Calu3 (cell line): ENCODE measurements at regions not wholly inside any gene's neighbourhood (a gene's known extent, or its start where the extent isn't known, plus 50 kb on each side); places are given as distances from the start of the nearest gene placed in this dataset.
A peak's percentile ranks its signal among the peaks of the same experiment; 100 is the strongest.
"Not testable (repeated sequence)": the region's sequence is repeated elsewhere in the genome, so short reads cannot be mapped to it uniquely, and the experiment has no call there.

Source experiments
- BruUV-seq: library from RNA; stranded (reverse); fragments of 400-500 nt; replicated peaks from 2 replicates; lab custom pipeline; 2021; lab: Mats Ljungman, UMichigan
- CTCF ChIA-PET: fragments of 300-600 bp; sonication (Branson Sonifier 250); formaldehyde crosslinking; loops from one replicate; lab custom pipeline; 2022; ENCODE audit warnings: antibody characterized with exemption; lab: Charles Lee
- DNase-seq: peaks from one replicate; pipeline ENCODE4 v3.0.0; 2022
- H3K27ac Mint-ChIP-seq: one replicate; pipeline ENCODE4 v1.8.0; 2022; ENCODE audit warnings: mixed read lengths; ENCODE audit not compliant: unreplicated experiment
- H3K27me3 Mint-ChIP-seq: one replicate; pipeline ENCODE4 v1.8.0; 2022; ENCODE audit warnings: mixed read lengths; ENCODE audit not compliant: unreplicated experiment
- H3K36me3 Mint-ChIP-seq: one replicate; pipeline ENCODE4 v1.8.0; 2022; ENCODE audit warnings: mild to moderate bottlenecking, moderate library complexity, mixed read lengths; ENCODE audit not compliant: insufficient read depth, unreplicated experiment
- H3K4me1 Mint-ChIP-seq: one replicate; pipeline ENCODE4 v1.8.0; 2022; ENCODE audit warnings: mild to moderate bottlenecking, low read depth, mixed read lengths; ENCODE audit not compliant: unreplicated experiment
- H3K4me3 Mint-ChIP-seq: one replicate; pipeline ENCODE4 v1.8.0; 2022; ENCODE audit warnings: mild to moderate bottlenecking, low read depth, moderate library complexity, mixed read lengths; ENCODE audit not compliant: unreplicated experiment
- H3K9me3 Mint-ChIP-seq: one replicate; pipeline ENCODE4 v1.8.0; 2022; ENCODE audit warnings: low read depth, mixed read lengths; ENCODE audit not compliant: unreplicated experiment
- intact Hi-C: fragments of 100-400 bp; cut with micrococcal nuclease; formaldehyde crosslinking; loops from one replicate; pipeline ENCODE4 v1.10.0; 2022; ENCODE audit not compliant: unreplicated experiment

DNA sequence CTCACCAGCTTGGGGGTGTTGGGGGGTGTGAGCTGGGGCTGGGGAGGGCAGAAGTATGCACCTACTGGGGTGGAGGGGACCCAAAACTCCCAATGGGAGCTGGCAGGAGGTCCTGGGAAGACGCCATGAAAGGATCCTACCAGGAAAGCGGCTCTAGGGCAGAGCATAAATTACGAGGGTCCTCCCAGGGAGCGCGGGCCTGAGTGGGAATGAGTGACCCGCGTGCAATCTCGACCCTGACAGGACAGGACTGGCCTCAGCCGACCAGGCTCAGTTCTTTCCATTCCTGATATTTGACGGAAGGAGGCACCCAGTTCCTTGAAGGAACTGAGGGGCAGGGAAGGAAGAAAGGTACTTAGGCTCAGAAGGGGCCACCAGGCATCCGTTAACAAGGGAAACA, 1452.8 kb upstream of the TPTE start:
- intact Hi-C loops, H3K27ac Mint-ChIP-seq, H3K27me3 Mint-ChIP-seq, H3K9me3 Mint-ChIP-seq, H3K4me1 Mint-ChIP-seq, CTCF ChIA-PET, DNase-seq, H3K36me3 Mint-ChIP-seq, BruUV-seq, H3K4me3 Mint-ChIP-seq: not testable (repeated sequence)

- H3K36me3 Mint-ChIP-seq, H3K4me1 Mint-ChIP-seq, BruUV-seq, H3K27ac Mint-ChIP-seq, CTCF ChIA-PET, H3K4me3 Mint-ChIP-seq, H3K9me3 Mint-ChIP-seq, intact Hi-C loops, H3K27me3 Mint-ChIP-seq: not testable (repeated sequence)
- DNase-seq: peak; percentile 8
Observed at GRCh38 chr21:9070703-9071102, 1450.7 kb upstream of the TPTE start.

DNA sequence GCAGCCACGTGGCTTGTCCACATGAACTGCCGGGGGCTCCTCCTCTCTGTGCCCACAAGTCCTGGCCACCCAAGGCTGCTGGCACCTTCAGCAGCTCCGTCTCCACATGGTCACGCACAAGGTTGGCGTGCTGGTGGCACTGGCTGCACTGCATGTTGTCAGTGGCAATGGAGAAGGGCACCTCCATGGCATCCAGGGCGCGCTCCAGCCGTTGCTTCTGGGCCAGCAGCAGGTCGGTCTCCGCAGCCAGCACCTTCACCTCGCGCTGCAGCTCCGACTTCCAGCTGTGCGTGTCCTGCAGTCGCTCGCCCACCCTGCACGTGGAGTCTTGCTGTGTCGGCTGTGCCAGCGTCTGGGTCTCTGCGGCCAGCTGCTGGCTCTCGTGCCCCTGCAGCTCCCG, 1448.4 kb upstream of the TPTE start:
- BruUV-seq, DNase-seq, H3K4me1 Mint-ChIP-seq, CTCF ChIA-PET, intact Hi-C loops, H3K27me3 Mint-ChIP-seq, H3K36me3 Mint-ChIP-seq, H3K9me3 Mint-ChIP-seq, H3K27ac Mint-ChIP-seq, H3K4me3 Mint-ChIP-seq: not testable (repeated sequence)

GRCh38 chr21:9074772-9075171, 1446.6 kb upstream of the TPTE start:
- H3K4me3 Mint-ChIP-seq: not testable (repeated sequence)

DNA sequence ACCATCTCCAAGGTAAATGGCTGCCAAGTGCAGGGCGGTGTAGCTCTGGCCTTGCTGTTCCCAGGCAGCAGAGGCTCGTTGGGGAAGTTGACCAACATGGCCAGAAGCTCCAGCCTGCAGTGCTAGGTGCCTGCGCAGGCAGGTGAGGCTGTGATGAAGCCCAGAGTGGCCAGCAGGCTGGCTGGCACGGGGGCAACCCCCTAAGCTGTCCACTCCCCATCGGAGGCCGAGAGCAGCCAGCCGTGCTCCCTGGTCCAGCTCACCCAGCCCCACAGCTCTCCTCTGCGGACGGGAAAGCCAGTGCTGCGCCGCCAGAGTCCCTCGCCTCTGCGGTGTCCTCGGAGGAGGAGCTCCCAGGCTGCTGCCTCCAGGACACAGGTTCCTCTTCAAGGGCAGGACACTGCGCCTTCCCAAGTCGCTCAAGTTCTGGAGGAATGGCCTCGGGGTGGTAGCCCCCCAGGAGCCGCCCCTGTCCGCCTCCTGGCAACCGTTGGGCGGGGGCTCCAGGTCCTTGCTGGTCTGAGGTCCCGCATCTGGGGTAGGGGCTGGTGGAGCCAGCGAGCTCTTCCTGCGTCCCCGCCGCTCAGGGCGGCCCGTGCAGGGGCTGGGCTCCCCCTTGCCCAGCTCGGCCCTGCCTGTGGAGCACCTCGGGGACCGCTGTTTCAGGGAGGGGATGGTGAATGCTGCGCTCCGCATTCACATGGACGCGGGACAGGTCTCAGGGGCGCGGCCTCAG, 1438.1 kb upstream of the TPTE start:
- H3K4me1 Mint-ChIP-seq, H3K27ac Mint-ChIP-seq, CTCF ChIA-PET, H3K9me3 Mint-ChIP-seq, H3K27me3 Mint-ChIP-seq, H3K4me3 Mint-ChIP-seq, BruUV-seq, intact Hi-C loops, DNase-seq, H3K36me3 Mint-ChIP-seq: not testable (repeated sequence)

More at GRCh38 chr21:9074772-9075171, 1446.6 kb upstream of the TPTE start:
- H3K9me3 Mint-ChIP-seq, DNase-seq, BruUV-seq, H3K27ac Mint-ChIP-seq, H3K4me1 Mint-ChIP-seq, H3K36me3 Mint-ChIP-seq, CTCF ChIA-PET, H3K27me3 Mint-ChIP-seq, intact Hi-C loops: not testable (repeated sequence)

- CTCF ChIA-PET, H3K9me3 Mint-ChIP-seq, H3K36me3 Mint-ChIP-seq, H3K4me1 Mint-ChIP-seq, H3K27ac Mint-ChIP-seq, H3K27me3 Mint-ChIP-seq, H3K4me3 Mint-ChIP-seq, intact Hi-C loops, DNase-seq, BruUV-seq: not testable (repeated sequence)
Observed at GRCh38 chr21:9086299-9086698, 1435.1 kb upstream of the TPTE start.

GRCh38 chr21:9087816-9088215, 1433.6 kb upstream of the TPTE start:
- H3K4me3 Mint-ChIP-seq, intact Hi-C loops, H3K27me3 Mint-ChIP-seq, H3K27ac Mint-ChIP-seq, CTCF ChIA-PET, H3K36me3 Mint-ChIP-seq, H3K4me1 Mint-ChIP-seq, BruUV-seq, H3K9me3 Mint-ChIP-seq, DNase-seq: not testable (repeated sequence)

DNA sequence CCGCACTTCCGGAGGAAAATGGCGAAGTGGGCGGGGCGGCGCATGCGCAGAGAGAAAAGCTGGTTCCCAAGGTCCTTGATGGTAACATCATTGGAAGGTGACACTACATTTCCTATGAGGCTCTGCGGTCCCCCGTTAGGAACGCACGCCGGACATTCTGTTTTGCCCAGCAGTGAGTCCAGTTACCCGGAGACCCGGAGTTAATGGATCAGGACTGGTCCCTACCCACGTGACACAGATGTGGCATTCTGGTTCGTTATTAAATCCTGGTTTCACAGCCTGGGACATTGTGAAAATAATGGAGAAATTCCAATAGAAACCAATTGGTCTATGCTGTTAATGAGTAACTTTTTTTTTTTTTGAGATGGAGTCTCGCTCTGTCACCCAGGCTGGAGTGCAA, 1391.6 kb upstream of the TPTE start:
- H3K36me3 Mint-ChIP-seq, intact Hi-C loops, CTCF ChIA-PET, H3K9me3 Mint-ChIP-seq, H3K4me1 Mint-ChIP-seq, H3K27ac Mint-ChIP-seq, DNase-seq, BruUV-seq, H3K27me3 Mint-ChIP-seq, H3K4me3 Mint-ChIP-seq: not testable (repeated sequence)

DNA sequence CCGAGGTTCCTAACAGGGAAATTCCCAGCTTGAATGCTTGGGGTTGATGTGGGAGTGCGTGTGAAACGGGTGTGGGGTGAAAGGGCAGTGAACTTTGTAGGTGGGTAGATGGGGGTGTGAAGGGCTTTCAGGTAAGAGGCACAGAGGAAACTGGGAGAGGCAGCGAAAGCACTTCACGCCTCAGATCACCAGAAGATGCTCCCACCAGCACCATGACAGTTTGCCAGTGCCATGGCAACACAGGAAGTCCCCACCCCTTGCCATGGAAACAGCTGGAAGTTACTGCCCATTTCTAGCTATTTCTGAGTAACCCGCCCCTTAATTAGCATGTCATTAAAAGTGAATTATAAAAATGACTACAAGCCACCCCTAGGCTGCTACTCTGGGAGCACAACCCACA, 1390.6 kb upstream of the TPTE start:
- H3K27me3 Mint-ChIP-seq, CTCF ChIA-PET, H3K9me3 Mint-ChIP-seq, BruUV-seq, H3K4me1 Mint-ChIP-seq, H3K27ac Mint-ChIP-seq, DNase-seq, H3K36me3 Mint-ChIP-seq, H3K4me3 Mint-ChIP-seq, intact Hi-C loops: not testable (repeated sequence)
